ENCODE measurements at regions not wholly inside any gene's neighbourhood (a gene's known extent, or its start where the extent isn't known, plus 50 kb on each side); places are given as distances from the start of the nearest gene placed in this dataset.

DNA sequence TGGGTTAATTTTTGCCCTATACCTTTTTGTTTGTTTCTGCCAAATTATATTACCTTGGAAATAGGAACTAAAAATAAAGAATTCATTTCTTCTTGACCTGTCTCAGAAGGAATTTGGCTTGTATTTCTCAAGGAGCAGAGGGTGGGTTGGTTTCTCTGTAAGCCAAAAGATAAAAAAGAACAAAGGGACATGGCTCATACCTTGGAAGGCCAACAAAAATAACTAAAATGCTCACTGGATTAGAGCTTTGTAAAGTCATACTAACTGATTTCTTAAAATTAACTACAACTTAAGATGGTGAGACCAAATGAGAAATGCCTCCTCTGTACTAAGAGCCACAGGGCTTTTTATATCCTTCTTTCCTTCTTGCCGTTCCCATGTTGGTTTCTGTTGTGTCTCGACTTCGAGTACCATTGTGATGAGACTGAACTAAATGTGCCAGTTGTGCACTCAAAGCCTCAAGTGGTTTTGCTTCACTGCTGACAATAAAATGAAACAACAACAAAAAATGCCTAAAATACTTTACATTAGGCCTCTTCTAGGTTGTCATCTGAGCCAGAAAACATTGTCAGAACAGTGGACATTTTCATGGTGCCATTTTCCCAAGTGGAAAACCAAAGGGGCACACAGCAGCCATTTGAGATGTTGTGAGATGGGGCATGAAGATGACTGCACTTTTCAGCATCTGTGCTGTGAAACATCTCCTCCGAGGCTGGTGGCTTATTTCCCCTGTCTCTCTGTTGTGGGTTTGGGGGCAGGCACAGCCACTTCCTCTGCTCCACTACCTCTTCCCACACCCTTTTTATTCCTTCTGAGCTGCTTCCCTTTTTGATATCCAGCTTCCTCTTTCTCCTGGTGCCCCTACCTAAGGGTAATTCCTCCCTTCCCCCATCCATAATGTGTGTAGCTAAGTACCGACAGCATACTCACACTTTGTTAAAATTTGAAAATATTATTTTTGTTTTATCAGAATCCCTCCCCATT lies 51.8 kb upstream of the AGR3 start:
- Histone ChIP-seq H3K9ac (no peak overlapping the region), H3F3A (ENCODE audit: insufficient read depth) (peaks cover 12% of the 10 kb centered on the region; the same call in 1 of the 2 replicates), H4K20me1 (ENCODE audit: insufficient read depth) (no peaks in the 10 kb centered on the region), H3K9me2 (ENCODE audit: insufficient read depth) (no peaks in the 10 kb centered on the region), H3K79me2 (ENCODE audit: insufficient read depth) (no peaks in the 10 kb centered on the region), H2AFZ (no peak overlapping the region), H3K4me3 (no peak overlapping the region), H3K36me3 (ENCODE audit: low read depth) (no peaks in the 10 kb centered on the region), H3K9me3 (ENCODE audit: low read depth) (no peaks in the 10 kb centered on the region), H3K4me1 (ENCODE audit: insufficient read depth) (peaks cover 11% of the 10 kb centered on the region), H3K4me2 (ENCODE audit: unreplicated experiment) (no peak overlapping the region), H3K27ac (no peak overlapping the region), H3K27me3 (replicated peaks; ENCODE audit: insufficient read depth) (no peaks in the 10 kb centered on the region)
- no peak for DNase-seq
- TF ChIP-seq EZH2 (IDR thresholded peaks at IDR 0.05; ENCODE audit: insufficient read depth, poor library complexity, severe bottlenecking): no peak
- TF ChIP-seq EZH2phosphoT487 (IDR thresholded peaks at IDR 0.05; ENCODE audit: insufficient read depth, low read depth): no peak
- in situ Hi-C loops (cut with MboI): no loop called here
- WGBS, 2 experiments (ENCODE audit: low coverage in 1 of 2, low lambda C conversion rate in 2 of 2, missing lambda C conversion rate in 2 of 2): 94% methylated on average over 5 of the region's 5 CpGs

GRCh38 chr7:16934722-16935340 lies 53.0 kb upstream of the AGR3 start:
- no peaks in the 10 kb centered on the region for H3K79me2 ChIP-seq (ENCODE audit: insufficient read depth)
- no peak for TF ChIP-seq EZH2 (IDR thresholded peaks at IDR 0.05; ENCODE audit: insufficient read depth, poor library complexity, severe bottlenecking)
- 41 to 47% methylated on average over 6 of the region's 6 CpGs for WGBS, 2 experiments (ENCODE audit: low coverage in 1 of 2, low lambda C conversion rate in 2 of 2, missing lambda C conversion rate in 2 of 2)
- H4K20me1 ChIP-seq (ENCODE audit: insufficient read depth): no peaks in the 10 kb centered on the region
- no peaks in the 10 kb centered on the region for H3K36me3 ChIP-seq (ENCODE audit: low read depth)
- peaks cover 12% of the 10 kb centered on the region; the same call in 1 of the 2 replicates for H3F3A ChIP-seq (ENCODE audit: insufficient read depth)
- H3K4me3 ChIP-seq: no peak overlapping the region
- in situ Hi-C loops (cut with MboI): no loop called here
- H3K4me2 ChIP-seq (ENCODE audit: unreplicated experiment): no peak overlapping the region
- no peaks in the 10 kb centered on the region for H3K9me2 ChIP-seq (ENCODE audit: insufficient read depth)
- peak overlapping the region; percentile 17; the same call in 1 of the 2 replicates for H3K27ac ChIP-seq
- no peak overlapping the region for H3K9ac ChIP-seq
- H3K9me3 ChIP-seq (ENCODE audit: low read depth): no peaks in the 10 kb centered on the region
- no peaks in the 10 kb centered on the region for H3K27me3 ChIP-seq (replicated peaks; ENCODE audit: insufficient read depth)
- peaks cover 11% of the 10 kb centered on the region for H3K4me1 ChIP-seq (ENCODE audit: insufficient read depth)
- no peak overlapping the region for H2AFZ ChIP-seq
- peak; percentile 69 for DNase-seq

DNA sequence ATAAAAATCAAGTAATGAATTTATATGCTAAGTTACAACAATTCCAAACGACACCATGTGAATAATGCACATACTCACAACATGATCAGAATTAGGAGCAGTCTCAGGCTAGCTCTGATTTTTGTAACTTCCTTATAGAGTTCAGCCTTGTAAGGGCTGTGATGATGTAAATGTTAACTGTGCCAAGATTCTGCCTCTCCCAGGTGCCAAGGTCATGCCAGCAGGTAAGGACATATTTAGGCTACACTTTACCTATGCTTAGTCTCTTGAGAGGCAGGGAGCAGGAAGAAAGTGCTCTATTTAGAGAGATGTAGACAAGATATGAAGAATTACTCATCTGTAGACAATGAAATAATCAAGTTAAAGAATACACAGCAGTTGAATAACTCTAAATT lies 53.6 kb upstream of the AGR3 start:
- Histone ChIP-seq H3K4me1 (ENCODE audit: insufficient read depth) (peaks cover 11% of the 10 kb centered on the region), H4K20me1 (ENCODE audit: insufficient read depth) (no peaks in the 10 kb centered on the region), H3K9me3 (ENCODE audit: low read depth) (no peaks in the 10 kb centered on the region), H3K9ac (no peak overlapping the region), H2AFZ (no peak overlapping the region), H3K36me3 (ENCODE audit: low read depth) (no peaks in the 10 kb centered on the region), H3K27ac (peak overlapping the region; percentile 17; the same call in 1 of the 2 replicates), H3K9me2 (ENCODE audit: insufficient read depth) (no peaks in the 10 kb centered on the region), H3F3A (ENCODE audit: insufficient read depth) (peaks cover 12% of the 10 kb centered on the region; the same call in 1 of the 2 replicates), H3K4me2 (ENCODE audit: unreplicated experiment) (no peak overlapping the region), H3K27me3 (replicated peaks; ENCODE audit: insufficient read depth) (no peaks in the 10 kb centered on the region), H3K4me3 (no peak overlapping the region), H3K79me2 (ENCODE audit: insufficient read depth) (no peaks in the 10 kb centered on the region)
- in situ Hi-C loops (cut with MboI): no loop called here
- peak; percentile 45 for DNase-seq
- TF ChIP-seq EZH2 (IDR thresholded peaks at IDR 0.05; ENCODE audit: insufficient read depth, poor library complexity, severe bottlenecking): no peak
- TF ChIP-seq EZH2phosphoT487 (IDR thresholded peaks at IDR 0.05; ENCODE audit: insufficient read depth, low read depth): no peak
- WGBS, 2 experiments (ENCODE audit: low coverage in 1 of 2, low lambda C conversion rate in 2 of 2, missing lambda C conversion rate in 2 of 2): 51 to 57% methylated on average over 1 of the region's 1 CpG

DNA sequence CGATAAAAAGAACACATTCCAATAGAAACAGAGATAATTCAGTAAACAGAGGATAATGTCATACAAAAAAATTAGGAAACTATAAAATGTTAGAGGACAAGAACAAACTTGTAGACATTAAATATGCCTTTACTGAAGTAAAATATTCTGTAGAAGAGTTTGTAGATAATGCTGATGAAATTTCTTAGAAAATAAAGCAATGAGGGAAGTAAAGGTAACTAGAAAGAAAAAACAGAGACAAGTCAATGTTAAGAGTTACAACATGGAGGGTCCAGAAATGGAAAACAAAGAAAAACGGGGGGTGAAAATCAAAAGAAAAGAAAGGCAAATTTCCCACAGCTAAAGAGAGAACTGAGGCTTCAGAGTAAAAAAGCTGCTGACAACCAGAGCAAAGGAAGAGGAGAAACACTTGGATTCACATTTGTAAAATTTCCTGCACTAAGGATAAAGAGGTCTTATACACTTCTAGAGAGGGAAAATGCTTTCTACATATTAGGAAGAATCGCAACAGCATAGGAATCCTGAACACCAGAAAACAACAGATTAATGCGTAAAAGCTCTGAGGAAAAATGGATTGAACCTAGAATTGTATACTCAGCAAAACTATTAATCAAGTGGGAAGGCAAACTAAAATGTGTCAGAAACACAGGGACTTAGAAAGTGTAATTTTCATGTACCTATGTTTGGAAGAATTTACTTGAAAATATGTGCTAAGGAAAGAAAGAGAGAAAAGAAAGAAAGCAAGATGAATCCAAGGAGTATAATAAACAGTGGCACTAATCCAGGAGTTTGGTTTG lies 55.0 kb upstream of the AGR3 start:
- no peak for DNase-seq
- Histone ChIP-seq H3F3A (ENCODE audit: insufficient read depth) (peaks cover 12% of the 10 kb centered on the region; the same call in 1 of the 2 replicates), H3K4me2 (ENCODE audit: unreplicated experiment) (no peak overlapping the region), H3K27me3 (replicated peaks; ENCODE audit: insufficient read depth) (no peaks in the 10 kb centered on the region), H3K79me2 (ENCODE audit: insufficient read depth) (no peaks in the 10 kb centered on the region), H3K36me3 (ENCODE audit: low read depth) (no peaks in the 10 kb centered on the region), H3K4me3 (no peak overlapping the region), H3K27ac (no peak overlapping the region), H3K9ac (no peak overlapping the region), H3K4me1 (ENCODE audit: insufficient read depth) (peaks cover 11% of the 10 kb centered on the region), H2AFZ (no peak overlapping the region), H3K9me3 (ENCODE audit: low read depth) (no peaks in the 10 kb centered on the region), H4K20me1 (ENCODE audit: insufficient read depth) (no peaks in the 10 kb centered on the region), H3K9me2 (ENCODE audit: insufficient read depth) (no peaks in the 10 kb centered on the region)
- TF ChIP-seq EZH2 (IDR thresholded peaks at IDR 0.05; ENCODE audit: insufficient read depth, poor library complexity, severe bottlenecking) (no peak), EZH2phosphoT487 (IDR thresholded peaks at IDR 0.05; ENCODE audit: insufficient read depth, low read depth) (no peak)
- WGBS, 2 experiments (ENCODE audit: low coverage in 1 of 2, low lambda C conversion rate in 2 of 2, missing lambda C conversion rate in 2 of 2): 80 to 82% methylated on average over 4 of the region's 4 CpGs
- in situ Hi-C loops (cut with MboI): no loop called here
